ENCODE measurements at regions not wholly inside any gene's neighbourhood (a gene's known extent, or its start where the extent isn't known, plus 50 kb on each side); places are given as distances from the start of the nearest gene placed in this dataset.

DNA sequence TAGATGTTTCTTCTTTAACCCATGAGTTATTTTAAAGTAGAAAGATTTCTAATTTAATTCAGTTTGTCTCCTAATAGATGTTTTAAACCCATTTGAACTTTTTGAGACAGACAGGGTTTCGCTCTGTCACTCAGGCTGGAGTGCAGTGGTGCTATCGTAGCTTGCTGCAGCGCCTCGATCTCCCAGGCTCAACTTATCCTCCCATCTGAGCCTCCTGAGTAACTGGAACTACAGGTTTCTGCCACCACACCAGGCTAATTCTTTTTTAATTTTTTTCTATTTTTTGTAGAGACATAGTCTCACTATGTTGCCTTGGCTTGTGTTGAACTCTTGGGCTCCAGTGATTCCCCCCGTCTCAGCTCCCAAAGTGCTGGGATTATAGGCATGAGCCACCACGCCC is 53.0 kb upstream of the RAB18 start:
- no peak for DNase-seq (ENCODE audit: low read depth in 3 of 3)

DNA sequence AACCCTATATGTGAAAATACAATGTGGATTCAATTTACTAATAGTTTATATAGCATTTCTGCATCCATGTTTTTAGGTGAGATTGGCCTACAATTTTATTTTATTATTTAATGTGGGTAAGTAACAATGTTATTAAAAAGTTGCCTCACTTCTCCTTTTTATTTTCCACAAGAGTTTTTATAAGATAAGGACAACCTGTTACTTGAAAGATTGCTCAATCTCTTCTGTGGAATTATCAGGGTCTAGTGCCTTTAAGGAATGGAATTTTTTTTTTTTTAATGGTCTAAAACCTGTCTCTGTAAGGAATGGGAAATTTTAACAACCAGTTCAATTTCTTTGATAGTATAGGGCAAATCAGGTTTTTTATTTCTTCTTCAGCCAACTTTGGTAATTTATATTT is 53.9 kb upstream of the RAB18 start:
- DNase-seq (ENCODE audit: low read depth in 3 of 3), result no peak

DNA sequence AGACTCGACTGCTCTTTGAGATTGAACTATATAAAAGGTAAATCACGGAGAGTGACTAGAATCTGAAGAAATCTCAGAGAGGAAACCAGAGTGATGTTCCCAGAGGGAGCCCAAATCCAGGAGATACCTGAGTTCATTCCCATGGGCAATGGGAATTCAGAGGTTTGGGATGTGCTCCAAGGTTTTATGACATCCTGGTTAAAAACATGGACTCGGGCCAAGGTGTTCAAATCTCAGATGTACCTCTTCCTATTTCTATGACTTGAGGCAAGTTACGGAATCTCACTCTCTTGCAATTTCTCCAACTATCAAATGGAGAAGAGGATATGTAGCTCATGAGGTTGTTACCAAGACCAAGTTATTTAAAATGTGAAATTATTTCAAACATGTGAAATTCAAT is 54.5 kb upstream of the RAB18 start:
- DNase-seq (ENCODE audit: low read depth in 3 of 3), result no peak

DNA sequence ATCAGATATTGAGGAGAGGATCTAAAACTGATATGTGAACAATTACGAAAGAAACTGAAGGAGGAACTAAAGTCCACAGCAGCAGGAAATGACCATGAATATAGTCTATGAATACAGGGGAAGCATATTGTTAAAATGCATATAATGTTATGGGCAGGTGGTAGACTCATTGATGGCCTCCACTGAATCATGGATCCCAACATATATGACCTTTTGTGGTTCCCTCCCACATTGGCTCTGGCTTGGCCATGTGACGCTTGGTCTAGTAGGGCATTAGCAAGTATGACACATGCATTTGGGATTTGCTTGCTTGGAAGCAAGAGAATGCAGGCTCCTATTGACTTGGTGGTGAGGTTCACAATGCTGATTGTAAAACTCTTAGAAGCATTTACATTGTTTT is 55.2 kb upstream of the RAB18 start:
- DNase-seq (ENCODE audit: low read depth in 3 of 3), result no peak

DNA sequence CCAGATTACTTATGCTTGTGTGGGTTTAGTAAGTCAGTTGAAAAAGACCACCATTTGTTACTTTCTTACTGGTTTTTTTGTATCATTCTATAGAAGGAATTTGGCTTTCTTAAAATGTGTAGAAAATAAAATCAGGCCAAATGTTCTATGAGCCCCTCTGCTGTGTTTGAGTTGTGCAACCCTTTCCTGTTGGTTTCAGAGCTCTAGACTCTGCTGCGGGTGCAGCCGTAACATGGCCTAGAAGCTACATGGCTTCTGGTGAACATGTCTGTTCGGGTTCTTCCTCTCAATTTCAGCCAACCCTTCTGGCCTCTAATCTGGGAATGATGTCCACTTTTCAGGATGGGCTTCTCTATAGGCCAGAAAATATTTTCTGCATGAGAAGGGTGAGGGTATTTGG is 56.6 kb upstream of the RAB18 start:
- DNase-seq (ENCODE audit: low read depth in 3 of 3), result no peak

DNA sequence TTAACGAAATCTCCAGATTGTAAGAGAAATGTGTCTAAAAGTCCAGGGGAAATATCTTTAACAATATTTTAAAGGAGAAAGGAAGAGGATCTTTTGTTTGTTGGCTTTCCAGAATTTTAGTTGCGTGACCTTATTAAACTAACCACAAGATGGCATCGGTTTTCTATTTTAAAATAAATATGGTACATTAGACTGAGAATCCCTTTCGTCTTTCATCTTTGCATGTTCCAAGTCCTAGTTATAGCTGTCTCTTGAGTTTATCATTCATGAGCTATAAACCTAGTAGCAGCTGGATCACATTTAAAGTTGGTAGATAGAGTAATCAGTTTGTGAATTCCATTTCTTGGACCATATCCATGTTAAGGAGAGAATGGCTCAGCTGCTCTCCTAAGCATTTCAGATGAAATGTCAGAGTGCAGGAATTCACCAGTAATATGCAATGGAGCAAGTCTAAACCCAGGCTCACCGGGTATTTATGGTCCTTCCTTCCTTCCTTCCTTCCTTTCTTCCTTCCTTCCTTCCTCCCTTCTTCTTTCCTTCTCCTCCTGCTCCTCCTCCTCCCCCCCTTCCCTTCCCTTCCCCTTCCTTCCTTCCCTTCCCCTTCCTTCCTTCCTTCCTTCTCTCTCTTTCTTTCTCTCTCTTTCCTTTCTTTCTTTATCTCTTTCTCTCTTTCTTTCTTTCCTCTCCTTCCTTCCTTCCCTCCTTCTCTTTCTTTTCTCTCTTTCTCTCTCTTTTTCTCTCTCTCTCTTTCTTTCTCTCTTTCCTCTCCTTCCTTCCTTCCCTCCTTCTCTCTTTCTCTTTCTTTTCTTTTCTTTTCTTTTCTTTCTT is 57.8 kb upstream of the RAB18 start:
- DNase-seq (ENCODE audit: low read depth in 3 of 3), result no peak

DNA sequence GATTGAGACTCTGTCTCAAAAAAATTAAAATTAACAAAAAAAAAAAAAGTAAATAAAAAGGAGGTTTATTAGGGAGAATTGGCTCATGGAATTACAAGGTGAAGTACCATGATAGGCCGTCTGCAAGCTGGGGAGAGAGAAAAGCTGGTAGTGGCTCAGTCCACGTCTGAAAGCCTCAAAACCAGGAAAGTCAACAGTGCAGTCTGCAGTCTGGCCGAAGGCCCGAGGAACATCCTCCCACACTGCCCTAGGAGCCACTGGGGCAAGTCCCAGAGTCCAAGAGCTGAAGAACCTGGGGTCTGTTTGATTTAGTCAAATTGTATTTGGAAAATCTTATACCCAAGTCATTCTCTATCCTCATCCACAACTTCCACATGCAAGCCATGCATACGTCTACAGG is 59.0 kb upstream of the RAB18 start:
- DNase-seq (ENCODE audit: low read depth in 3 of 3), result no peak

DNA sequence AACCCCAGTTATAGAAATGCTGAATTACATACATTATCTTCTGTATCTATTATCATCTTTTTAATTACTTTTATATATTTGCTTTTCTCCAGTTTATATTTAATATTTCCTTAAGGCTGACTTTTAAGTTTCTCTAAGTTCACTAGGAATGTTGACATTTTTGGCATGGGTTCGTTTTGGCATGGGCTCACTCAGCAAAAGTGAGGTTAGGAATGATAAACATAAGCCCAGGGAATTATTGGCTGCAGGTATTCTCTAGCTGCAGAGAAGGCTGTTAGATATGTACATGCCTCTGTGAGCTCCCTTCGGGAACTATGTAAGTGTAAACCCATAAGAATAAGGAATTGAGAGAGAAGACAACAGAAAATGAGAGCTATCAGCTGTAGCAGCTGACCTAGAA is 63.6 kb upstream of the RAB18 start:
- DNase-seq (ENCODE audit: low read depth in 3 of 3), result no peak

DNA sequence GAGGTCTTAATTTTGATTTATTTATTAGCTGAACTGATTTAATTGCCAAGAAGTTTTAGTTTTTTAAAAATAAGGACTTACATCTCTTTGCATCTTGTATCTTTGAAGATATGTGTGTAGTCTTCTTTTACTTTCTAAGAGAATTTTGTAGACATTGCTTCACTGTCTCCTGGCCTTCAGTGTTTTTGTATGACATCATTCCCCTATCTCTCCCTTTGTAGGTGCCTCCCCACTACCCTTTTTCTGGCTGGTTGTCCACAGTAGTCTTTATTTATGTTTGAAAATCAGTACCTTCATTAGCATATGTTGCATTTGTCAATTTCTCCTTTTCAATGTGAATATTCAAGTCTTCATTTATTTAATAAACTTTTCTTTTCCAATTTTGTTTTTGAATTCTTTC is 64.1 kb upstream of the RAB18 start:
- DNase-seq (ENCODE audit: low read depth in 3 of 3), result no peak

DNA sequence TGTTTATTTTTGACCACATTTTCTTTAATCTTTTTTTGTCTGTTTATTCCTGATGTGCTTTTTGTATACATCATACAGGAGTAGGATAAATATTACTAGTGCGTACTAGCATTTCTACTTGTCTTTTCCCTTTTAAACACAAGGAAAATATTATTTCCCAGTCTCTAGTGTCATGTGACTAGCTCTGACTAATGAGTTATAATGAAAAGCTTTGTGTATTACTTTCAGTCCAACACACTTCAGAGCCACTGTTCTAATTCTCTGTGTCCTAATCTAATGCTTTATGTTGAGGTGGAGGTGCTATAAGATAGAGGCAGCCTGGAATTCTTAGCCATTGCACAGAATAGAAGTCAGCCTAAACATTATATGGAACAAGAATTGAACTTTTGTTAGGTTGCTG is 65.0 kb upstream of the RAB18 start:
- DNase-seq (ENCODE audit: low read depth in 3 of 3), result no peak

DNA sequence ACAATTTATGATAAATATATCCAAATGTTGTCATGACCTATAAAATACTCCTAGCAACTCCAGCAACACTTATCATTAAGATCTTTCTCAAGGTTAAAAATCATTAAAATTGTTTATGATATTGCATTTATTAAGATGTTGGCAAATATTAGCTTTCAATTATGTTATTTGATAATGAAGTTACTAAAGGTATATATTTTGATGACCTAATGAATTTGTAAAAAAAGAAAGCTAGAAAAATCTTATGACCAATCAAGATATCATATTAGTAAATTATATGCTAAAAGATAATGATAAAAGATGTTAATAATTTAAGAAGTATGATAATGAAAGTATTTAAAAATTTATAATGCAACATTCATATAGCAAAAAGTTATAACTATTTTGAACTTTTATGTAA is 66.3 kb upstream of the RAB18 start:
- DNase-seq (ENCODE audit: low read depth in 3 of 3), result no peak

DNA sequence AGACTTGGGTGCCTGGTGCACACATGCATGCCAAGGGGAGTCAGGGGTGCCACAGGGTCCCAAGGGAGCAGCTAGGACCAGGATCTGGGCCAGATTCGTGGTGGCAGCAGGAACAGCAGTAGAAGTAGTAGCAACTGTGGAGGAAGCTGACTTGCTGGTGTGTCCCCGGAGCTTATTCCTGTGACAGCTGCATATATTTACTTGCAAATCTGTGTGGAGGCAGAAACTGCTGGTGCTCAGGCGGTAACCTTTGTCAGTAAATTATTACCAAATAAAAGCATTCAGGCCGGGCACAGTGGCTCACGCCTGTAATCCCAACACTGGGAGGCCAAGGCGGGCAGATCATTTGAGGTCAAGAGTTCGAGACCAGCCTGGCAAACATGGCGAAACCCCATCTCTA is 67.4 kb upstream of the RAB18 start:
- no peak for DNase-seq (ENCODE audit: low read depth in 3 of 3)

DNA sequence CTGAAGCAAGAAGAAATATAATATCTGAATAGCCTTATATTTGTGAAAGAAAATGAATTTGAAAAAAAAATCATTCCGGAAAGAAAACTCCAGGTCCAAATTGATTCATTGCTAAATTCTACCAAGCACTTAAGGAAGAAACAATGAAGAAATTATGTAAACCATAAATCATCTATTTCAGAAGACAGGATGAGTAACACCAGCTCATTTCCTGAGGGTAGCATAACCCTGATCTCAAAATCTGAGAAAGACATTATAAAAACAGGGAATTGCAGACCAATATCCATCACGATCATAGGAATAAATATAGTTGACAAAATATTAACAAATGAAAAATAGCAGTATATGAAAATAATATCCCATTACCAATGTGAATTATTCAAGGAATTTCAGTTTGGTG is 70.1 kb upstream of the RAB18 start:
- no peak for DNase-seq (ENCODE audit: low read depth in 3 of 3)

DNA sequence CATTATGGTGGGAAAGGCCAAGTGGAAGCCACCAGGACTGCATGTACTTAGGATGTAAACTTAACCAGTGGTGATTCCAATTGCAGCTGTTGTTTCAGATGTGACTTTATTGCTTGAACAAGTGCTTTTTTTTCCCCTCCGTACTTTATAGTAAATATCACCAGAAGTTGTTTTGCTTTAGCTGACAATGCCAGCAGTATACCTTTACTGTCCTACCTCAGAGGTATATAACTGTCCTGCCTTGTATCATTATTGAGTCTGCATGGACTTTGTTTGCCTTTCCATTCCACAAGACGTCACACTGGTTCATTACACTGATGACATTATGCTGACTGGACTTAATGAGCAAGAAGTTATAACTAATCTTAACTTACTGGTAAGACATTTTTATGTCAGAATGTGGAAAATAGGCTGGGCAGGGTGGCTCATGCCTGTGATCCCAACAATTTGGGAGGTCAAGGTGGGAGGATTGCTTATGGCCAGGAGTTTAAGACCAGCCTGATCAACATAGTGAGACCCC is 77.1 kb upstream of the RAB18 start:
- DNase-seq (ENCODE audit: low read depth in 3 of 3), result no peak

DNA sequence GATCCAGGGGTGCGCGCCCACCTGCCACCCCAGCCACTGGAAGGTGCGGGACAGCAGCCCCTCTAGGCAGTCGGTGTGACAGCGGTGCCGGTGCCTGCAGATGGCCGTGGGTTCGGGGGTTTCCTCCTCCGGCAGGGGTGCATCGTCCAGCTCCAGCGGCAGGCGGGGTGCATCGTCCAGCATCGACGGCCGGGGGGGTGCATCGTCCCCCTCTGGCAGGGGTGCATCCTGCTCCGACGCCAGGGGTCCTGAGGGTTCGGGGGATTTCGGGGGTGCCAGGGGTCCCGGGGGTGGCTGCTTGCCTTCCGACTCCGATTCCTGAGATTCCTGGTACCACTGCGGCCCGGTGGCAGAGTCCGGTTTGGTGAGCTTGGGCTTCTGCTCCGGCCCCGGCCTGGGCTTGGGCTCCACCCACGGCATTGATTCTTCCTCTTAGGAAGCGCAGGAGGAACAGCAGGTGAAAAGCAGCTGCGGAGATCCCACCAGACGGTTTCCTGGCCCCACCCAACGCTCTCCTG is 90.2 kb upstream of the RAB18 start:
- DNase-seq (ENCODE audit: low read depth in 3 of 3), result no peak

DNA sequence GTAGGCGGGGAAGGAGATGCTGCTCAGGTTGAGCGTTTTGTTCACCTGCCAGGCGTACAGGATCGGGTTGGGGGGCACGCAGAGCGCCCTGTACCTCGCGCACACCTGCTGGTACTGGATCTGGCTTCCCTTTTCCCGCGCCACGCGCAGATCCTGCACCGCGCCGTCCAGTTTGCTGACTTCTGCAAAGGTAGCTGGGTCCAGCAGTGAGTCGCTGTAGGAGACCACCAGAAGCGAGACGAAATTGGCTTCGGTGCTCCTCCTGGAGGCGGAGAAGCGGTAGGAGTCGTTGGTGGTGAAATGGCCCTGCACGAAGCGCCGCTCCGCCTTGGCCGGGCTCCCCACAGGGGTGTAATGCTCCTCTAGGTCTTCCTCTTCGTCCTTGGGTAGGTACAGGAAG is 90.7 kb upstream of the RAB18 start:
- no peak for DNase-seq (ENCODE audit: low read depth in 3 of 3)

DNA sequence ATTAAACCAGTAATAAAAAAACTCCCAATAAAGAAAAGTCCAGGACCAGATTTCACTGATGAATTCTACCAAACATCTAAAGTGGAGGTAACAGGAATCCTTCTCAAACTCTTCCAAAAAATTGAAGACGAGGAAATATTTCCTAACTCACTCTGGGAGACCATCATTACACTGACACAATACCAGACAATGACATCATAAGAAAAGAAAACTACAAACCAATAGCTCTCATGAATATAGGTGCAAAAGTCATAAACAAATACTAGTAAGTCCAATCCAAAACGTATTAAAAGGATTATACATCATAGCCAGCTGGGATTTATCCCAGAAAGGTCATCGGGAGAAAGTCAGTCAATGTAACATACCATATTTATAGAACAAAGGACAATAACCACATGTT is 94.0 kb upstream of the RAB18 start:
- no peak for DNase-seq (ENCODE audit: low read depth in 3 of 3)

DNA sequence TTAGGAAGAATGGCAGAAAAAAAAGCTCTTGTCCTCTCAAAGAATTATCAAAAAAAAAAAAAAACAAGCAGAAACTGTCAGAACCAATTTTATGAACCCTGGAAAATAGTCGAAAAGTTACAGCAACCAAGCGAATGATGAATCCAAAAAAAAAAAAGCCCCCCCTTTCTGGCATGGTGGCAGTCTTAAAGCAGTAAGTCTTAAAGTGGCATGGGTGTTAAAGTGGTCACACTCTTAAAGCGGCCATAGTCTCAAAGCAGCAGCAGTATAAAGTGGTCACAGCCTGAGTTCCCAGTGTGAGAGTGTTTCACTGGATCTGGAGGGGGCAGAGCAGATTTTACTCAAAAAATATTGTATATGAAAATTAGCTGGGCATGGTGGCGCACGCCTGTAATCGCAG is 96.8 kb upstream of the RAB18 start:
- DNase-seq (ENCODE audit: low read depth in 3 of 3), result no peak

DNA sequence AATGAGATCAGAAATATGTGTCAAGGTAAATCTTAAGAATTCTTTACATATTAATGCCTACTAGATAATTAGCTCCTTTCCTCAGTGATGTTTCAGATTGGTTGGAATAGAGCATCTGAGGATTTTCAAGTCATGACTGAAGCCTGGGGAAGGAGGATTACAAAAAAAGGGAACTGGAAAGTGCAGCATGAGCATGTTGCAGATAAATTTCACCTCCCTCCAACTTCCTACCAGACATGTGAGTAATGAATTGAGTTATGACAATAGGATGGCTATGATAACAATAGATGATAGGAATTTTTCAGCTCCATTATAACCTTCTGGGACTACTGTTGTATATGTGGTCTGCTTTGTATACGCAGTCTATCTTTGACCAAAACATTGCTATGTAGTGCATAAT is 104.2 kb upstream of the RAB18 start:
- DNase-seq (ENCODE audit: low read depth in 3 of 3), result no peak

DNA sequence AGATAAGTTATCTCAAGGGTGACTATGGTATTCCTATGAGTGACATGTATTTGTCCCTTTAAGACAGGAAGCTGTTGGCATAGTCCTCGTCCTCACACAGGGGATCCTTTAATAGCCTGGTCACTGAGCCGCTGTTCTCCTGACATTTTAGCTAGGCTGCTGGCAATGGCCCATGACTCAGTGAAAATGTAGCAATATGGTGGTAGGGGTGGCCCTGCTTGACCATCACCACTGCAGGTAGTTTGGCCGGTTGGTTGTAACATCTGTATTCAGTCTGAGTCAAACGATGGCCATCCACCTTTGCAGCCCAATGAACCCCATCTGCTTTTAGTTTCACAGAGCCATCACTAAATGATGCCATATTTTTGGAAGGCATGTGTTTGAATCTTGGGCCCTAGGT is 110.1 kb upstream of the RAB18 start:
- DNase-seq (ENCODE audit: low read depth in 3 of 3), result no peak

DNA sequence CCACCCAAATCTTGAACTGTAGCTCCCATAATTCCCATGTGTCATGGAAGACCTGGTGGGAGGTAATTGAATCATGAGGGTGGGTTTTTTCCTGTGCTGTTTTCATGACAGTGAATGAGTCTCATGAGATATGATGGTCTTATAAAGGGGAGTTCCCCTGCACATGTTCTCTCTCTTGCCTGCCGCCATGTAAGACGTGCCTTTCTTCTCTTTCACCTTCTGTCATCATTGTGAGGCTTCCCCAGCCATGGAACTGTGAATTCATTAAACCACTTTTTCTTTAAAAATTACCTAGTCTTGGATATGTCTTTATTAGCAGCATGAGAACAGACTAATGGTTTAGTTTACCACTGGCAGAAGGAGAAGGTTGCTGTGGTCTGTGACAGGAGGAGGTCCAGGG is 111.5 kb upstream of the RAB18 start:
- no peak for DNase-seq (ENCODE audit: low read depth in 3 of 3)

DNA sequence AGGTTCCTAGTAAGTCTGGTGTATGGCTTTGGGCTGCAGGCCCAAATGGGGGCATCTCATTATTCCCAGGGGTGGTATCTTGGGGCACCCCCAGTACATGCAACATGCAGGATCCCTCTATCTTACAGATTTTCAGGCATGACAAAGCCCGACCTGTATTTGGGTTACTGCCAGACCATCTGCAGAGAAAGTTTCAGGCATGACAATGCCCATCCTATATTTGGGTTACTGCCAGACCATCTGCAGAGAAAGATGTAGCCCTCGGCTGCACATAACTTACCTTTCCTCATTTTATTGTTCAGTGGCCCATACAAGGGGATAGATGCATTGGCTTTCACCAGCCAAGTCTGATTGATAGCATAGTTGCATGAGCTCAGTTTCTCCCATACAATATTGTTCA is 112.2 kb upstream of the RAB18 start:
- DNase-seq (ENCODE audit: low read depth in 3 of 3), result no peak

DNA sequence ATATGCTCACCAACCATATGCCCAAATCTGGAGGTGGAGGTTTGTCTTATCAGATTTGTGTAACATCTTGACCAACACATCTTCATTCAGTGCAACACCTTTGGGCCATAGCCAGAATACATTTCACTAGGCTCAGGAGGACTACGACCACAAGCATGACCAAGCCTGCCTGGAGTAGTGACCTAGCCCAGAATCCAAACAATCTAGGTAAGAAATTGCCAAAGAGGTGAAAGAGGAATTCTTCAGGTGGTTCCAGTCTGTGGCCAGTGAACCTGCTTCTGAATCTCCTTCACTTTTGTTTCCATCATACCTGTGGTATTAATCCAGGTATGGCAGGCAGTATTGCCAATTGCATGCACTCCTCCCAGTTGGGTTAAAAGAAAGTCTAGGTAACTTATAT is 112.8 kb upstream of the RAB18 start:
- no peak for DNase-seq (ENCODE audit: low read depth in 3 of 3)

DNA sequence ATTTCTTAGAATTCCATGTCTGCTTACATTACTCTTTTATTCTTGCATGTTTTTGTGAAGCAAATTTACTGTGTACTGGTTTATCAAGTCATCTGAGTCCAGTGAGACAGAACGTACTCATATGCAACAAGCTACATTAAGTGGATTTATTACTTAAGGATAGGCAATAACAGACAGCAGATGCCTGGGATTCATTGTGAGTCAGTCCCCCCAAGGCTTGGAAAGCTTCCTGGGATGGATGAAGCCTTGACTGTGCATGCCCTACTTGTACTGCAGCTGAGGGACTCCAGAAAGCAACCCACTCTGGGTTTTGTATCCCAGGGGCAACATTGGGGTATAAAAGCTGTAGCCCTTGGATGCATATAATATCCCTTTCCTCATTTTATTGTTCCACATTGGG is 113.4 kb upstream of the RAB18 start:
- no peak for DNase-seq (ENCODE audit: low read depth in 3 of 3)
